HepG2 (cell line): ENCODE measurements at regions not wholly inside any gene's neighbourhood (a gene's known extent, or its start where the extent isn't known, plus 50 kb on each side); places are given as distances from the start of the nearest gene placed in this dataset.

Source experiments
- CREB1 ChIP-seq, 2 experiments: fragments of 450-650 bp in 1 of 2; IDR thresholded peaks; 2 replicates each; pipeline ENCODE4 v1.6.1; 2016 to 2017; ENCODE audit warnings: control low read depth in 1 of 2, mild to moderate bottlenecking in 1 of 2, missing compliant biosample characterization in 1 of 2, missing genetic modification characterization in 1 of 2
- DNMT1 ChIP-seq: sonication (generic); formaldehyde crosslinking; IDR thresholded peaks from 2 replicates; pipeline ENCODE4 v1.5.1; 2020; ENCODE audit warnings: mild to moderate bottlenecking, missing genetic modification reagents
- KDM5A ChIP-seq: fragments of 200-600 bp; sonication (generic); IDR thresholded peaks from 2 replicates; pipeline ENCODE4 v1.7.0; 2018; ENCODE audit warnings: antibody characterized with exemption, mild to moderate bottlenecking, low read length, borderline replicate concordance
- POLR2A ChIP-seq, 2 experiments: IDR thresholded peaks; 2 replicates each; pipeline ENCODE4 v1.6.1; 2011; ENCODE audit warnings: low read depth in 2 of 2, low read length in 2 of 2, mild to moderate bottlenecking in 1 of 2, moderate library complexity in 1 of 2; ENCODE audit not compliant: insufficient read depth in 1 of 2
- RARG ChIP-seq: sonication (generic); formaldehyde crosslinking; IDR thresholded peaks from 2 replicates; pipeline ENCODE4 v1.4.0; 2020; ENCODE audit warnings: low read depth, mild to moderate bottlenecking, missing genetic modification reagents
- TF ChIP-seq, protein P1 (sequence below): IDR thresholded peaks from 2 replicates; pipeline ENCODE4 v1.6.1; 2016; ENCODE audit warnings: mild to moderate bottlenecking, missing biosample characterization, missing genetic modification reagents

DNA sequence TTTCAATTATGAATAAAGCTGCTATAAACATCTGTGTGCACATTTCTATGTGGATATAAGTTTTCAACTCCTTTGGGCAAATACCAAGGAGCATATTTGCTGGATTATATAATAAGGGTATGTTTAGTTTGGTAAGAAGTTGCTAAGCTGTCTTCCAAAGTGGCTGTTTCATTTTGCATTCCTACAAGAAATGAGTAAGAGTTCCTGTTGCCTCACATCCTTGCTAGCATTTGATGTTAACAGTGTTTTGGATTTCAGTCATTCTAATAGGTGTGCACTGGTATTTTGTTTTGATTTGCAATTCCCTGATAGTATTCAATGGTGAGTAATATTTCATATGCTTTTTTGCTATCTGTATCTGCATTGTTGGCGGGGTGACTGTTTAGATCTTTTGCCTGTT is 120.7 kb upstream of the MDFIC2 start:
- TF ChIP-seq DNMT1 (CRISPR knock-in tag) (no peak), POLR2A (IDR thresholded peaks at IDR 0.05; ENCODE audit: insufficient read depth in 1 of 2, low read depth in 2 of 2, low read length in 2 of 2) (no peak), CREB1 (IDR thresholded peaks at IDR 0.05) (no peak), CREB1 (CRISPR knock-in tag; IDR thresholded peaks at IDR 0.05) (no peak), KDM5A (no peak), RARG (no peak)
- TF ChIP-seq, protein P1, sequence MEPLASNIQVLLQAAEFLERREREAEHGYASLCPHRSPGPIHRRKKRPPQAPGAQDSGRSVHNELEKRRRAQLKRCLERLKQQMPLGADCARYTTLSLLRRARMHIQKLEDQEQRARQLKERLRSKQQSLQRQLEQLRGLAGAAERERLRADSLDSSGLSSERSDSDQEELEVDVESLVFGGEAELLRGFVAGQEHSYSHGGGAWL (CRISPR knock-in tag): no peak
